Ovary (tissue), 7 donors: ENCODE measurements at regions not wholly inside any gene's neighbourhood (a gene's known extent, or its start where the extent isn't known, plus 50 kb on each side); places are given as distances from the start of the nearest gene placed in this dataset.

Experiments
- DNase-seq, 5 donors: peaks; one replicate each; pipeline ENCODE4 v3.0.0-alpha.2; 2019 to 2020
- H3K27ac ChIP-seq, 2 donors: fragments of 200-600 bp; one replicate each; pipeline versions ENCODE4 v1.5.1 to v1.8.0; 2019 to 2022
- H3K27me3 ChIP-seq: fragments of 200-600 bp; one replicate; pipeline ENCODE4 v1.8.0; 2022
- H3K36me3 ChIP-seq: fragments of 200-600 bp; sonication (generic); one replicate; pipeline ENCODE4 v1.5.1; 2019
- H3K4me1 ChIP-seq: one replicate; pipeline ENCODE4 v1.8.1; 2013; ENCODE audit warnings: mild to moderate bottlenecking, moderate library complexity; ENCODE audit not compliant: insufficient read depth
- H3K4me3 ChIP-seq: fragments of 200-600 bp; sonication (generic); one replicate; pipeline ENCODE4 v1.5.1; 2017
- H3K9me3 ChIP-seq, 2 donors: fragments of 200-600 bp in 1 of 2; sonication (generic) in 1 of 2; one replicate each; pipeline versions ENCODE4 v1.5.1 to v1.8.1; 2013 to 2019; ENCODE audit warnings: mild to moderate bottlenecking in 1 of 2, moderate library complexity in 1 of 2
- CTCF ChIP-seq, 3 donors: fragments of 450-650 bp in 2 of 3; fragments of 200-600 bp in 1 of 3; IDR thresholded peaks; one replicate each; pipeline versions ENCODE4 v1.5.1 to v1.8.0; 2016 to 2022; ENCODE audit warnings: antibody characterized with exemption in 3 of 3, mild to moderate bottlenecking in 1 of 3
- EP300 ChIP-seq: sonication (generic); formaldehyde crosslinking; IDR thresholded peaks from one replicate; pipeline ENCODE4 v1.6.1; 2017; ENCODE audit warnings: antibody characterized with exemption
- POLR2A ChIP-seq: fragments of 450-650 bp; IDR thresholded peaks from one replicate; pipeline ENCODE4 v1.6.1; 2017; ENCODE audit warnings: antibody characterized with exemption, mild to moderate bottlenecking, moderate library complexity
- WGBS, 3 donors: extraction: QIAGEN DNeasy Blood & Tissue Kit in 1 of 3; methylation state at CpG; one replicate each; pipeline versions ENCODE4 v1.1.5 to v1.1.7; 2013 to 2017; 5-methylcytosine and 5-hydroxymethylcytosine counted together
- intact Hi-C, 4 donors: fragments of 100-400 bp; cut with DNase I; formaldehyde crosslinking; loops; one replicate each; pipeline versions ENCODE4 v1.11.0 to v1.15.1; 2022 to 2023
- donor health status: DM: no; HTN: no; CAD: no; lungs with moderate emphysema.
- donor health status: DM: no; HTN: no; CAD: no.
- donor health status: Bipolar disorder and iron deficiency.
- donor health status: DM: no; HTN: no; CAD: no.
- donor health status: DM: yes; HTN: yes; CAD: no.

DNA sequence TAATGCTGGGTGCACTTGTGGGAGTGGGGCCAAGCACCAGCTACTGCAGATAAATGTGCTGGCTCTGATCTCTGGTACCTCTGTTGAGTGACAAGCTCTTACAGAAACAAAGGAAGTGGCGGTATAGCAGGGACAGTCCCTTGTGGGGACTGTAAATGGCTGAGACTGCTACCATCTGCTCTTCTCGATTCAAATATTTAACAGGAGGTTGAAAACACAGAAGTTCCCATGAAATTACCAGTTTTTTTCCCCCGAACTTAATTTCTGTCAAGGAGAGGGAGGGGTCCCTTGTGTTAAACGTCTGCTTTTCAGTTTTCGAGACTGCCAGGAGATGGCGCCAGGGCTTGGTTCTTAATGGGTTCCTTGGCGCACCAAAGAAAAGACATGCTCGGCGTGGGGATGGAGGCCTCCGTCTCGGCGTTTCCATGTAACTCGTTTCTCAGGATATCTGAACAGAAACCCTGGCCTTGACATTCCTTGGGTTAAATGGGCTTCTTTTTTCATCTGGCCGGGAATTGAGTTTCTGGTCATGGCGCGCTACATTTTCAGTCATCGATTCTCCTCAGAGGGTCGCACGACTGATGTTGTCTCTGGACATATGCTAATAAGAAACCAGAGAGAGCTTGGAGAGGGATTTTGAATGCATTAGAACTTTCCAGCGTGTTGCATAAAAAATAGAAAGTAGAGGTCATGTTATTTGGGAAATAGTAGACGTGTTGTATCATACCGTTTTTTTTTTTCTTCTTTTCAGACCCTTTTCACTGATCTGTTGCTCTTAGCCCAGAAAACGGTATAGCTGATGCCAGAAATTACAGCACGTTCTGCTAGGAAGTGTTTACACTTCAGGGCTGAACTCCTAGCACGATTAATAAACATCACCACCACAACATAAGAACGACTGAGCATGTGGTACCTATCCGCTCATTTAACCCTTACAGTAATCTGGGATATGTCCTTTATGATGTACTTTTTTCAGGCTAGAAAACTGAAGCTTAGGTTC, 64.0 kb downstream of the CARTPT start:
- peak overlapping the region in 1 of 2 donors; percentile 9 for H3K27ac ChIP-seq
- intact Hi-C loops, result loop anchor here (2.0 to 5.0 kb wide), 3 partner anchors 524 to 529 kb away; no protein-coding TSS in a partner anchor
- no peaks in the 10 kb centered on the region for H3K36me3 ChIP-seq
- no peaks in the 10 kb centered on the region for H3K27me3 ChIP-seq
- DNase-seq, result peak; percentile 80 to 90 (median 87)
- TF ChIP-seq CTCF (IDR thresholded peaks at IDR 0.05) (peak; percentile 41 to 73 (median 70)), POLR2A (no peak)
- no peaks in the 10 kb centered on the region for H3K9me3 ChIP-seq
- peak overlapping the region; percentile 17 for H3K4me3 ChIP-seq
- no peaks in the 10 kb centered on the region for H3K4me1 ChIP-seq
- WGBS, 3 donors, result 7 to 11% (median 8%) methylated on average over 27 of the region's 27 CpGs

DNA sequence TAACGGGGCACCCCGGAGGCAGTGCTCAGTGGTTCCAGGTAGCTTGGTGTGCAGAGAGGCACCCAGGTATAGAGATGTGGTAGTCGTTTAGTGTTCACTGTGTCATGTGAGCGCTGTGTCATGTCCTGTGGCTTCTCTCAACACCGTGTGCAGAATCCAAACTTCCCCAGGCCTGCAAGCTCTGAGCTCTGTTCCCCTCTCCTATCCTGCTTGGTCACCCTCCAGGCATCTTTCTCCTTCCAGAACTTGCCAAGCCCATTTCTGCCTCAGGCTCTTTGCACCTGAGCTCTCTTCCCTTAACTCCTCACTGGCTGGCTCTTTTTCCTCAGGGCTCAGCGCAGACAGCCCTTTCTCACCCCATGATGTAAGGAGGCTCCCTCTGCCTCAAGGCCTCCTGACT, 64.8 kb downstream of the CARTPT start:
- Histone ChIP-seq H3K27ac (no peak overlapping the region), H3K36me3 (no peaks in the 10 kb centered on the region), H3K27me3 (no peaks in the 10 kb centered on the region), H3K9me3 (no peaks in the 10 kb centered on the region), H3K4me3 (no peak overlapping the region), H3K4me1 (no peaks in the 10 kb centered on the region)
- DNase-seq, result no peak
- intact Hi-C loops, result loop anchor here (2.0 to 5.0 kb wide), 3 partner anchors 523 to 528 kb away; no protein-coding TSS in a partner anchor
- TF ChIP-seq CTCF (IDR thresholded peaks at IDR 0.05) (no peak), POLR2A (no peak), EP300 (no peak)
- WGBS, 3 donors, result 56 to 70% (median 64%) methylated on average over 6 of the region's 6 CpGs

DNA sequence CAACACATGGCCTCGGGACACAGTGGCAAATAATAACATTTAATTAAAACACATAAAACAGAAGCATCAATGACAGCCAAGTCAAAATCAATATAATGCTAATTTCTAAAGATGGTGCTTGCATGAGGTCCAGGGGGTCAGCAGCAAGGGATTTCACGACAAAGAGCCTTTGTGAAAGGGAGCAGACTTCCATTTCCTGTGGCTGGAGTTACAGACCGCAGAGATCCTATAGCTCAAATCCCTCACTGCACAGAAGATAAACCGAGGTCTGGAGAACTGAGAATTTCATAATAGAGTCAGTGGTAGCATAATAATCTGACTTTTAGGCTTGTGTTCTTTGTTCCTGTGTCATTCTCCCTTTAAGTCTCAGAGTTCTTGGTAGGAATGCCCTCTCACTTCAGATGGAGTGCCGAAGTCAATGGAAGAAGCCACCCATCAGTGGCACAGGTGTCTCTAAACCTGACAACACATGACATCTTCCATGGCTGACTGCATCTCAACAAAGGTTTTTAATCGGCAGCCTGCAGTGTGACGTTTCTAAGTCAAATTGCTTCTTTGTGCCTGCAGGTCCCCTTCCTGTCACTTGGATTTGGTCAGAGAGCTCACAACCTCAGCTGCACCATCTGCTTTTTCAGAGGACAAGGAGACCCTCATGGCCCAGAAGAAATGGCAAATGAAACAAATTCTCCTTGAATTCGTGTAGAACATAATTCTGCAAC, 67.4 kb downstream of the CARTPT start:
- DNase-seq, result no peak
- no peaks in the 10 kb centered on the region for H3K27me3 ChIP-seq
- WGBS, 3 donors, result 76 to 82% (median 81%) methylated on average over 8 of the region's 8 CpGs
- H3K9me3 ChIP-seq, result no peaks in the 10 kb centered on the region
- H3K4me1 ChIP-seq, result no peaks in the 10 kb centered on the region
- no peaks in the 10 kb centered on the region for H3K36me3 ChIP-seq
- TF ChIP-seq CTCF (IDR thresholded peaks at IDR 0.05) (no peak), EP300 (no peak), POLR2A (no peak)
- intact Hi-C loops, result no loop called here
- no peak overlapping the region for H3K27ac ChIP-seq
- no peak overlapping the region for H3K4me3 ChIP-seq

- Histone ChIP-seq H3K9me3 (no peaks in the 10 kb centered on the region), H3K27me3 (no peaks in the 10 kb centered on the region), H3K4me3 (no peak overlapping the region), H3K4me1 (no peaks in the 10 kb centered on the region), H3K27ac (no peak overlapping the region), H3K36me3 (no peaks in the 10 kb centered on the region)
- DNase-seq, result no peak
- WGBS, 3 donors, result 82 to 89% (median 83%) methylated on average over 2 of the region's 2 CpGs
- intact Hi-C loops, result no loop called here
- TF ChIP-seq CTCF (IDR thresholded peaks at IDR 0.05) (no peak), EP300 (no peak), POLR2A (no peak)
Measured at GRCh38 chr5:71788794-71789193, 69.7 kb downstream of the CARTPT start.
